SK-N-DZ (cell line): ENCODE measurements at regions not wholly inside any gene's neighbourhood (a gene's known extent, or its start where the extent isn't known, plus 50 kb on each side); places are given as distances from the start of the nearest gene placed in this dataset.
A peak's percentile ranks its signal among the peaks of the same experiment; 100 is the strongest.

Experiments
- DNase-seq: peaks from one replicate; pipeline ENCODE4 v3.0.0-alpha.2; 2015; ENCODE audit warnings: low spot score

GRCh38 chr3:28816017-28816416 lies 464.9 kb upstream of the RBMS3 start:
- no peak for DNase-seq

- DNase-seq: no peak
Measured at GRCh38 chr3:28824316-28824715, 456.6 kb upstream of the RBMS3 start.

GRCh38 chr3:28826840-28827239 lies 454.0 kb upstream of the RBMS3 start:
- DNase-seq: no peak

- DNase-seq: no peak
Measured at GRCh38 chr3:28835249-28835648, 445.6 kb upstream of the RBMS3 start.

GRCh38 chr3:28835751-28836150 lies 445.1 kb upstream of the RBMS3 start:
- DNase-seq: no peak

- no peak for DNase-seq
Measured at GRCh38 chr3:28836199-28836598, 444.7 kb upstream of the RBMS3 start.

DNA sequence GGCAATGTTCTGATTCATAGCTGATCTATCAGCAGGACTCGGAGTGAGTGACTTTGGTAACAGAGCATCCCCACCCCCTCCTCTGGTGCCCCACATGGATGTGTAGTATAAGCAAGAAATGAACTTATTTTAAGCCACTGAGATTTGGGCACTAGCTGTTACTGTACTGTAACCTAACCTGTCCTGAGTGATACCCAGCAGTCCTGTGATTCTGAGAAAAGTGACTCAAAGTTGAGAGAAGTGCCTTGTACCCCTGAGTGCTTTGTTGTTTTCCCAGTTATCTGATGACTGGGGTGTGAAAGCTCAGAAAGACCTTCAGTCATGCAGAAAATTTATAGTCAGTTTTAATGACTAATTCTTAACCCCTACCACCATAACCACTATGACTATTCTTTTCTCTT lies 439.9 kb upstream of the RBMS3 start:
- no peak for DNase-seq

GRCh38 chr3:28841441-28841840 lies 439.4 kb upstream of the RBMS3 start:
- DNase-seq: no peak

GRCh38 chr3:28844298-28845005 lies 436.4 kb upstream of the RBMS3 start:
- no peak for DNase-seq

DNA sequence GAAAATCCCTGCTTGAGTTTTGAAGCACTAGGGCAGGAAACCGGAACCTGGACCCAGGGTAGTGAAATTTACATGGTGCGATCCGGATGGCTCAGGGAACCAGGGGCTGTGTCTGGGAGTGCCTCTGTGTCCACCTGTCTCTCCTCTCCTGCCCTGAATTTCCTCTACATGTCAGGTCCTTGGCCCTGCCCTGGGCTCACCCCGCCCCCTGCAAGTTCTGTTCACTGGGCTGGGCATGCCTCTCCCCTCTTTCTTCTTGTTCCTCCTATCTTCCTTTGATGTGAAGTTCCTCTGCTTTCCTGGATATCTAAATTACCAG lies 435.9 kb upstream of the RBMS3 start:
- no peak for DNase-seq

DNA sequence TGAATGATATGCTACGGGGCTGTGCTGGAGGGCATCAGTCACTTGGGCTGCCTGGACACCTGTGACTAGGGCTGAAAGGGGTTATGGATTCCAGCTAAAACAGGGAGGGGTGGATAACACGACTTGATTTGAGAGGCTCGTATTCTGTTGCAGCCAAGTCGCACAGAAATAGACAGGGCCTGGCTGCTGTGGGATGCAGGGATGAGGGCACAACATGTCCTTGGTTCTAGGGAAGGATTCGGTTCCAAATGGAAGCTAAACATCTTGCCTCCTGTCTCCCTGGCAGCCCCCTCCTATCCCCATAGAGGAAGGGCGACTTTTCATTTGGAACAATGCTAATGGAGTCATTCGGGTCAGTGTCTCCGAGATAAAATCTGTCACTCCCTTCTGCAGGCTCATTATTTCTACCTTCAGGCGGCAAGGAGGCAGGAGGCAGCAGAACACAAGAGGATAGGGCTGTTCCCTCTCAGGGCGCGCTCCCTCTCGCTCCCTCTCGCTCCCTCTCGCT lies 433.8 kb upstream of the RBMS3 start:
- peak; percentile 86 for DNase-seq

DNA sequence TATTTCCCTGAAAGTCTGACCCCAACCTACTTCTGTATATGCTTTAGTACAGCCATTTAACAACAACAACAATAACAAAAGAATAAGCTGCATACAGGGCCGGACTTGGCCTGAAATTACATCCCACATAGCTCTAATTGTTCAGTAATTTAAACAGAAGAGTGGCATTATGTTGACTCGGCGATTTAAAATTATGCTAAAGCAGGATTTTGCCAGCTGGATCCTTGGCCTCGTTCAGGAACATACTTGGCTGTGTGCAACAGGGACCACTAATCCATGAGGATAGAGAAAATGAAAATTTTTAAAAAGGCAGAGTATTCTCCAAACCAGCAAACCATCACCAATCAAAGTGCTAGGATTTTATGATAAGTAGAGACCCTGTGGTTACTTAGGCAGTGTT lies 433.1 kb upstream of the RBMS3 start:
- no peak for DNase-seq

DNA sequence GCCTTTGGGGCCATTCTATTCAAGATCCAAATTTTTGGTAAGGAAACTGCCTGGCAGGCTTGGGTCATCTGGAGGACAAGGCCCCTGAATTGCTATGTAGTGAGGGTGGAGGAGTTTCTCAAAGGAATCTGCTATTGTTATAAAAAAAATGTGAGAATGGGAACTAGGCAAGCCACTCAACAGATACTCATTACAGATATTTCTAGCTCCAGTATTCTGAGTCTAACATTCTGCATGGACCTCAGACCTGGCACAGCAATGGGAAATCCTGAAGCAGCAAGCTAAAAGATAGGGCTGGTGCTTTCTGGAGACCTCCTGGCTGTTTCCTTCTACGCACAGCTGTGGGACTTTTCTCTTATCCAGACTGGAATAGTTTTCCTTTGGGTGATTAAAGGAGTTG lies 430.7 kb upstream of the RBMS3 start:
- no peak for DNase-seq

DNA sequence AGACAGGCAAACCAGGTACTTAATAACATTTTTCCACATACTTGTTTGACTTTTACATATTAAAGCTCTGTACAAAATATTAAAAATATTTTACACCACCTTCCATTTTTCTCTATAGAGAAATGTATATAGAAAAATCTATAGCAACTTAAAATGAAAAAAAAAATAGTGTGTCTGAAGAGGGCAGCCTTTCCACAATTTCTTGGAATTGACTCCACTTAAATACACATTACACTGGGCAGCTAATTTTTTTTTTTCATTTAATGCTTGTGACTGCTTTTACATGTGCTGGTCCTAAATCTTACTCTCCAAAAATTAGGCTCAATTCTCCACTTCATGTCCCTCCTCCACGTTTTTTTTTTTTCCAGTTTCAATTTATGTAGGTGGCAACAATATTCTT lies 427.0 kb upstream of the RBMS3 start:
- no peak for DNase-seq

DNA sequence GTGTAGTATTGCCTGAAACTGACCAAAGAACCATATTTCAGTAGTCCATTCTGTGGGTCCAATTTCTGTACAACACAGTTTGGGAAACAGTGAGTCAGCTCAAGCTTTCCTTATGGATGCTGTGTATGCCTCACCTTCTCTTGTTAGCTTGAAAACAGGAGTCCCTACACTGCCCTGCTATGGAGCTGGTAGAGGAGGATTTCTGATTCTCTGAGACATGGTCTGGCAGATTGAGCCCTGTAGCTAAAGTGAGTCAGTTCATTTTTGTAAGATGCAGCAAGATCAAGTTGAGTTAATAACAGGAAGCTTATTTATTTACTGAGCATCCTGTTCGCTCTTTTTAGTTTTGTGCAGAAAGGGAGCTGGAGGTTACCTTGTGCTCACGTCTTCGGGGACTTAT lies 424.1 kb upstream of the RBMS3 start:
- no peak for DNase-seq

- DNase-seq: no peak
Measured at GRCh38 chr3:28859897-28860296, 421.0 kb upstream of the RBMS3 start.

GRCh38 chr3:28860307-28860706 lies 420.6 kb upstream of the RBMS3 start:
- no peak for DNase-seq

DNA sequence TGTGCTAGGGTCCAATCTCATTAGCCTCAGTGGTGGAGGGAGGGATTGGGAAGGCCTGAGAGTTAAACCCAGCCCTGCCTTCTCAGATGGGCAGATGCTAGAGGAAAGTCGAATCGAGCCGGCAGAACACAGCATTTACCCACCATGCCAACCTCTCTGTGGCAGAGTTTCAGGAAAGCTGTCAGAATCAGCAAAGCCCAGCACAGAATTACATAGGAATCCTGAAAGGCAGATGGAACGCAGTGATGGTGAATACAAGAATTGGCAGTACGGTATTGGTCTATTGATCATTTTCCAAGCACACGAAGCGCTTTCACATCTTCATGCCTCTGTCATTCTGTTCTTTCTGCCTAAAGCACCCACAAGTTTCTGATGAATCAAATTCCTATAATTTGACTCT lies 417.7 kb upstream of the RBMS3 start:
- no peak for DNase-seq

GRCh38 chr3:28867836-28868235 lies 413.0 kb upstream of the RBMS3 start:
- no peak for DNase-seq

DNA sequence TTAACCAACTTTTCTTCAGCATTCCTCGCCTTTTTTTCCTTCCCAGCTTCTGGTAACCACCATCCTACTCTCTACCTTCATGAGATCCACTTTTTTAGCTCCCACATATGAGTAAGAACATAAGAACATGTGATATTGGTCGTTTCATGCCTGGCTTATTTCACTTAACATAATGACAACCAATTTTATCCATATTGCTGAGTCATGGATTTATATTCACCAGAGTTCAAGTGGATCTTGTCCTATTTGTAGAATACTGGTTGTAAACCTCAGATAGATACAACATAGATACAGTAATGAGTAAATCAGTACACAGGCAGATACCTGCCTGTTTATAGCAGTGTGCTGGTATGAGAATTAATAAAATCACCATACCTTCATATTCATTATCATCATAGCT lies 412.0 kb upstream of the RBMS3 start:
- DNase-seq: no peak

DNA sequence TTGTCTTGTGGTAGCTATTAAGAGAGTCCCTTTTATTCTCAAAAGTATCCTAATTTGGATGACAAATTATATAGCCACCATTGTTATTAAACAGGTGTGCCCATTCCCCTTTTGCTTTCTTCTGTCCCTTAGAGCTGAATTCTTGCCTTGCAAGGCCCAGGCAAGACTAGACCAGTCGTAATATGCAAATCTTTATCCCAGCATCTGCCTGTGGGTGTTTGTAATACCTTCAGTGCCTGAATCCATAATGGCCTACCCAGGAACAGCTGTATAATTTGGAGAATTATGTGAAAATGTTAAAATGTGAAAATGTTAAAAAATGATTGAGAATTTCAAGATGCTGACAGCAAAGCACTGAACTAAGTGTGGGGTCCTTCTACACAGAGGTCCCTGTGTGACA lies 403.0 kb upstream of the RBMS3 start:
- no peak for DNase-seq

GRCh38 chr3:28890373-28890772 lies 390.5 kb upstream of the RBMS3 start:
- DNase-seq: no peak

- no peak for DNase-seq
Measured at GRCh38 chr3:28891485-28891884, 389.4 kb upstream of the RBMS3 start.

DNA sequence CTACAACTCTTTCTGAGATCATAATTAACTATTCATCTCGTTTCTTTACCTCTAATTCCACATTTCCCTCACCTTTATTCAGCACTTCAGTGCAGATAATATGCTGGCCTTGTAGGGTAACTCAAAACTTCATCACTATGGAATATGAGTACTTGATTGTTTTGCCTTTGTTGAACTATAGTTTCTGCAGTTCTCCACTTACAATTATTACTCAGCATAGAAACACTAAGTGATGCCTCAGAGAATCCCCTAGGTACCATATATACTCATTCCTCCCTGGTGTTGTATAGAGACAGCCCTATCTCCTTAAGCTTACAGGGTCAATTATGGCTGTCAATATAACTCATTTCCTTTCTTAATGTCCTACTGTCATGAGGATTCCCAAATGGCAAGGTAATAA lies 380.6 kb upstream of the RBMS3 start:
- DNase-seq: no peak
